RWPE1 (cell line): ENCODE measurements at regions not wholly inside any gene's neighbourhood (a gene's known extent, or its start where the extent isn't known, plus 50 kb on each side); places are given as distances from the start of the nearest gene placed in this dataset.

Experiments used
- CTCF ChIA-PET: fragments of 350-600 bp; sonication (Branson Sonifier 250); formaldehyde crosslinking; extraction: SDS; loops from one replicate; lab custom pipeline; 2021; lab: Yijun Ruan, JAX
- POLR2A ChIA-PET: fragments of 400-600 bp; formaldehyde crosslinking; extraction: SDS; loops from one replicate; lab custom pipeline; 2020; ENCODE audit warnings: antibody characterized with exemption; ENCODE audit not compliant: low non-redundant PET; lab: Yijun Ruan, JAX
- DNase-seq: peaks from one replicate; pipeline ENCODE4 v3.0.0; 2012; ENCODE audit warnings: low spot score
- H3K27ac ChIP-seq: fragments of 450-650 bp; 2 replicates; pipeline ENCODE4 v1.5.1; 2017
- CTCF ChIP-seq: fragments of 450-650 bp; conservative IDR thresholded peaks from 2 replicates; pipeline ENCODE4 v1.5.1; 2017; ENCODE audit warnings: low read depth, mild to moderate bottlenecking

GRCh38 chr5:51983161-51983560 lies 599.9 kb downstream of the ISL1 start:
- ChIA-PET CTCF (interaction anchor here (0.7 kb wide), 2 partner anchors 22 to 674 kb away, joined by 4 to 5 read pairs; no protein-coding TSS in a partner anchor), POLR2A (interaction anchor here (0.6 kb wide), 1 partner anchor 508 kb away, joined by 3 read pairs; no protein-coding TSS in a partner anchor)
- no peak for TF ChIP-seq CTCF
- no peak for DNase-seq
- H3K27ac ChIP-seq: no peak overlapping the region

GRCh38 chr5:51986733-51987132 lies 603.5 kb downstream of the ISL1 start:
- DNase-seq: no peak
- ChIA-PET POLR2A (no interaction called here), CTCF (no interaction called here)
- TF ChIP-seq CTCF: no peak
- no peak overlapping the region for H3K27ac ChIP-seq

GRCh38 chr5:51987239-51987638 lies 604.0 kb downstream of the ISL1 start:
- DNase-seq: no peak
- no peak for TF ChIP-seq CTCF
- CTCF ChIA-PET: interaction anchor here (0.6 kb wide), 1 partner anchor 420 kb away, joined by 5 read pairs; no protein-coding TSS in a partner anchor
- H3K27ac ChIP-seq: no peak overlapping the region
- POLR2A ChIA-PET: no interaction called here

- ChIA-PET CTCF (interaction anchor here (0.6 kb wide), 1 partner anchor 421 kb away, joined by 5 read pairs; no protein-coding TSS in a partner anchor), POLR2A (no interaction called here)
- no peak for DNase-seq
- TF ChIP-seq CTCF: no peak
- no peak overlapping the region for H3K27ac ChIP-seq
Measured at GRCh38 chr5:51987669-51988209, 604.5 kb downstream of the ISL1 start.

GRCh38 chr5:51988634-51989033 lies 605.4 kb downstream of the ISL1 start:
- no peak overlapping the region for H3K27ac ChIP-seq
- TF ChIP-seq CTCF: no peak
- DNase-seq: no peak
- POLR2A ChIA-PET: no interaction called here
- CTCF ChIA-PET: interaction anchor here (0.6 kb wide), 1 partner anchor 1061 kb away, joined by 3 read pairs; no protein-coding TSS in a partner anchor

GRCh38 chr5:51990241-51990640 lies 607.0 kb downstream of the ISL1 start:
- no peak for TF ChIP-seq CTCF
- H3K27ac ChIP-seq: no peak overlapping the region

More at GRCh38 chr5:51990241-51990640, 607.0 kb downstream of the ISL1 start:
- POLR2A ChIA-PET: no interaction called here
- CTCF ChIA-PET: interaction anchor here (0.6 kb wide), 1 partner anchor 9 kb away, joined by 3 read pairs; no protein-coding TSS in a partner anchor
- no peak for DNase-seq
